ENCODE measurements at regions not wholly inside any gene's neighbourhood (a gene's known extent, or its start where the extent isn't known, plus 50 kb on each side); places are given as distances from the start of the nearest gene placed in this dataset.

GRCh38 chr1:186564582-186564981, 103.7 kb upstream of the PDC start:
- Mint-ChIP-seq H3K4me1 (no peaks in the 10 kb centered on the region), H3K9me3 (no peaks in the 10 kb centered on the region), H3K4me3 (no peak overlapping the region), H3K27ac (no peak overlapping the region), H3K27me3 (no peaks in the 10 kb centered on the region), H3K36me3 (no peaks in the 10 kb centered on the region)
- no peaks in the 10 kb centered on the region for H3K9me3 ChIP-seq
- no peak overlapping the region for H3K4me3 ChIP-seq (ENCODE audit: control insufficient read depth in 1 of 2, extremely low read depth in 1 of 2, low read length in 1 of 2)
- ChIA-PET POLR2A (interaction anchor here in 1 of 2 donors (0.6 kb wide), 1 partner anchor 196 kb away, joined by 3 read pairs; no protein-coding TSS in a partner anchor), CTCF (no interaction called here)
- no peaks in the 10 kb centered on the region for H3K4me1 ChIP-seq (ENCODE audit: control insufficient read depth in 1 of 2, extremely low read depth in 1 of 2, insufficient read depth in 2 of 2, low read length in 2 of 2)
- no peak for DNase-seq
- H3K27ac ChIP-seq (ENCODE audit: low read length): no peak overlapping the region
- no peaks in the 10 kb centered on the region for H3K27me3 ChIP-seq (replicated peaks in 1 of 2; ENCODE audit: control insufficient read depth in 2 of 2, extremely low read depth in 1 of 2, insufficient read depth in 2 of 2, low read length in 1 of 2)
- ATAC-seq (replicated peaks in 1 of 4): no peak
- no CpG with 5 or more reads among the region's 1 CpG for WGBS (ENCODE audit: insufficient coverage)
- no peaks in the 10 kb centered on the region for H3K36me3 ChIP-seq (ENCODE audit: control insufficient read depth in 2 of 2, extremely low read depth in 1 of 2, insufficient read depth in 1 of 2, low read length in 1 of 2)

GRCh38 chr1:186559601-186560116, 98.7 kb upstream of the PDC start:
- Mint-ChIP-seq H3K4me3 (no peak overlapping the region), H3K27me3 (no peaks in the 10 kb centered on the region), H3K27ac (no peak overlapping the region), H3K4me1 (no peaks in the 10 kb centered on the region), H3K36me3 (no peaks in the 10 kb centered on the region), H3K9me3 (no peaks in the 10 kb centered on the region)
- H3K27me3 ChIP-seq (replicated peaks in 1 of 2; ENCODE audit: control insufficient read depth in 2 of 2, extremely low read depth in 1 of 2, insufficient read depth in 2 of 2, low read length in 1 of 2): no peaks in the 10 kb centered on the region
- no peaks in the 10 kb centered on the region for H3K9me3 ChIP-seq
- ATAC-seq (replicated peaks in 1 of 4) (no peak), DNase-seq (no peak)
- H3K4me3 ChIP-seq (ENCODE audit: control insufficient read depth in 1 of 2, extremely low read depth in 1 of 2, low read length in 1 of 2): no peak overlapping the region
- ChIA-PET CTCF (no interaction called here), POLR2A (no interaction called here)
- H3K36me3 ChIP-seq (ENCODE audit: control insufficient read depth in 2 of 2, extremely low read depth in 1 of 2, insufficient read depth in 1 of 2, low read length in 1 of 2): no peaks in the 10 kb centered on the region
- no peak overlapping the region for H3K27ac ChIP-seq (ENCODE audit: low read length)
- no peaks in the 10 kb centered on the region for H3K4me1 ChIP-seq (ENCODE audit: control insufficient read depth in 1 of 2, extremely low read depth in 1 of 2, insufficient read depth in 2 of 2, low read length in 2 of 2)
- WGBS (ENCODE audit: insufficient coverage): 75% methylated on average over 2 of the region's 6 CpGs

GRCh38 chr1:186557147-186557777, 96.3 kb upstream of the PDC start:
- Mint-ChIP-seq H3K27ac (no peak overlapping the region), H3K4me1 (no peaks in the 10 kb centered on the region), H3K9me3 (peaks cover 0 to 8% (median 4%) of the 10 kb centered on the region in 3 donors), H3K27me3 (no peaks in the 10 kb centered on the region), H3K36me3 (peaks cover 3% of the 10 kb centered on the region), H3K4me3 (no peak overlapping the region)
- no CpG with 5 or more reads among the region's 2 CpGs for WGBS (ENCODE audit: insufficient coverage)
- Histone ChIP-seq H3K36me3 (ENCODE audit: control insufficient read depth in 2 of 2, extremely low read depth in 1 of 2, insufficient read depth in 1 of 2, low read length in 1 of 2) (no peaks in the 10 kb centered on the region), H3K27me3 (replicated peaks in 1 of 2; ENCODE audit: control insufficient read depth in 2 of 2, extremely low read depth in 1 of 2, insufficient read depth in 2 of 2, low read length in 1 of 2) (no peaks in the 10 kb centered on the region), H3K9me3 (no peaks in the 10 kb centered on the region), H3K27ac (ENCODE audit: low read length) (no peak overlapping the region), H3K4me1 (ENCODE audit: control insufficient read depth in 1 of 2, extremely low read depth in 1 of 2, insufficient read depth in 2 of 2, low read length in 2 of 2) (no peaks in the 10 kb centered on the region), H3K4me3 (ENCODE audit: control insufficient read depth in 1 of 2, extremely low read depth in 1 of 2, low read length in 1 of 2) (no peak overlapping the region)
- CTCF ChIA-PET: no interaction called here
- no peak for DNase-seq
- ATAC-seq (replicated peaks in 1 of 4): no peak
- POLR2A ChIA-PET: no interaction called here

- ATAC-seq (replicated peaks in 1 of 4) (no peak), DNase-seq (no peak)
- ChIA-PET CTCF (no interaction called here), POLR2A (no interaction called here)
- Mint-ChIP-seq H3K36me3 (peaks cover 13% of the 10 kb centered on the region), H3K27me3 (peaks cover 0 to 2% of the 10 kb centered on the region in 2 donors), H3K9me3 (peaks cover 16 to 23% (median 18%) of the 10 kb centered on the region in 3 donors), H3K4me1 (no peaks in the 10 kb centered on the region), H3K4me3 (no peak overlapping the region), H3K27ac (no peak overlapping the region)
- H3K27ac ChIP-seq (ENCODE audit: low read length): no peak overlapping the region
- H3K4me3 ChIP-seq (ENCODE audit: control insufficient read depth in 1 of 2, extremely low read depth in 1 of 2, low read length in 1 of 2): no peak overlapping the region
- no peaks in the 10 kb centered on the region for H3K9me3 ChIP-seq
- H3K36me3 ChIP-seq (ENCODE audit: control insufficient read depth in 2 of 2, extremely low read depth in 1 of 2, insufficient read depth in 1 of 2, low read length in 1 of 2): no peaks in the 10 kb centered on the region
- H3K27me3 ChIP-seq (replicated peaks in 1 of 2; ENCODE audit: control insufficient read depth in 2 of 2, extremely low read depth in 1 of 2, insufficient read depth in 2 of 2, low read length in 1 of 2): peaks cover 0 to 3% of the 10 kb centered on the region in 2 experiments
- 95% methylated on average over 10 of the region's 10 CpGs for WGBS (ENCODE audit: insufficient coverage)
- no peaks in the 10 kb centered on the region for H3K4me1 ChIP-seq (ENCODE audit: control insufficient read depth in 1 of 2, extremely low read depth in 1 of 2, insufficient read depth in 2 of 2, low read length in 2 of 2)
Measured at GRCh38 chr1:186550832-186551231, 89.9 kb upstream of the PDC start.

- H3K27me3 ChIP-seq (replicated peaks in 1 of 2; ENCODE audit: control insufficient read depth in 2 of 2, extremely low read depth in 1 of 2, insufficient read depth in 2 of 2, low read length in 1 of 2): peaks cover 0 to 4% of the 10 kb centered on the region in 2 experiments
- DNase-seq (no peak), ATAC-seq (replicated peaks in 1 of 4) (no peak)
- no peak overlapping the region for H3K4me3 ChIP-seq (ENCODE audit: control insufficient read depth in 1 of 2, extremely low read depth in 1 of 2, low read length in 1 of 2)
- POLR2A ChIA-PET: no interaction called here
- WGBS (ENCODE audit: insufficient coverage): 86% methylated on average over 8 of the region's 8 CpGs
- no peak overlapping the region for H3K27ac ChIP-seq (ENCODE audit: low read length)
- no peaks in the 10 kb centered on the region for H3K36me3 ChIP-seq (ENCODE audit: control insufficient read depth in 2 of 2, extremely low read depth in 1 of 2, insufficient read depth in 1 of 2, low read length in 1 of 2)
- H3K4me1 ChIP-seq (ENCODE audit: control insufficient read depth in 1 of 2, extremely low read depth in 1 of 2, insufficient read depth in 2 of 2, low read length in 2 of 2): no peaks in the 10 kb centered on the region
- H3K27ac Mint-ChIP-seq: no peak overlapping the region
- H3K4me3 Mint-ChIP-seq: no peak overlapping the region
- peaks cover 13 to 25% (median 20%) of the 10 kb centered on the region in 3 donors for H3K9me3 Mint-ChIP-seq
- H3K9me3 ChIP-seq: no peaks in the 10 kb centered on the region
- no peaks in the 10 kb centered on the region for H3K36me3 Mint-ChIP-seq
- CTCF ChIA-PET: interaction anchor here in 1 of 2 donors (0.6 kb wide), 1 partner anchor 12 kb away, joined by 4 read pairs; no protein-coding TSS in a partner anchor
- no peaks in the 10 kb centered on the region for H3K4me1 Mint-ChIP-seq
- no peaks in the 10 kb centered on the region for H3K27me3 Mint-ChIP-seq
Measured at GRCh38 chr1:186541003-186541402, 80.1 kb upstream of the PDC start.

- ATAC-seq (replicated peaks in 1 of 4): no peak
- H3K27ac ChIP-seq (ENCODE audit: low read length): no peak overlapping the region
- Mint-ChIP-seq H3K27ac (no peak overlapping the region), H3K27me3 (no peaks in the 10 kb centered on the region), H3K4me1 (no peaks in the 10 kb centered on the region), H3K36me3 (no peaks in the 10 kb centered on the region), H3K4me3 (no peak overlapping the region), H3K9me3 (peaks cover 13 to 25% (median 20%) of the 10 kb centered on the region in 3 donors)
- DNase-seq: no peak
- H3K4me1 ChIP-seq (ENCODE audit: control insufficient read depth in 1 of 2, extremely low read depth in 1 of 2, insufficient read depth in 2 of 2, low read length in 2 of 2): no peaks in the 10 kb centered on the region
- peaks cover 0 to 4% of the 10 kb centered on the region in 2 experiments for H3K27me3 ChIP-seq (replicated peaks in 1 of 2; ENCODE audit: control insufficient read depth in 2 of 2, extremely low read depth in 1 of 2, insufficient read depth in 2 of 2, low read length in 1 of 2)
- H3K9me3 ChIP-seq: no peaks in the 10 kb centered on the region
- POLR2A ChIA-PET: no interaction called here
- no peak overlapping the region for H3K4me3 ChIP-seq (ENCODE audit: control insufficient read depth in 1 of 2, extremely low read depth in 1 of 2, low read length in 1 of 2)
- no peaks in the 10 kb centered on the region for H3K36me3 ChIP-seq (ENCODE audit: control insufficient read depth in 2 of 2, extremely low read depth in 1 of 2, insufficient read depth in 1 of 2, low read length in 1 of 2)
- CTCF ChIA-PET: no interaction called here
- WGBS (ENCODE audit: insufficient coverage): no CpG with 5 or more reads among the region's 3 CpGs
Measured at GRCh38 chr1:186540521-186540920, 79.6 kb upstream of the PDC start.
